LNCaP clone FGC (cell line): ENCODE measurements at regions not wholly inside any gene's neighbourhood (a gene's known extent, or its start where the extent isn't known, plus 50 kb on each side); places are given as distances from the start of the nearest gene placed in this dataset.

Experiments used
- DNase-seq: peaks from one replicate; pipeline ENCODE4 v3.0.0-alpha.2; 2011; ENCODE audit warnings: low read depth
- H3K4me3 ChIP-seq: 2 replicates; pipeline ENCODE4 v1.5.1; 2011; ENCODE audit warnings: mild to moderate bottlenecking, low read depth, low read length, control low read depth
- TF ChIP-seq, protein P1 (sequence below): IDR thresholded peaks from 2 replicates; pipeline ENCODE4 v1.5.1; 2012; ENCODE audit warnings: mild to moderate bottlenecking; ENCODE audit not compliant: control insufficient read depth, insufficient read depth; ENCODE audit errors: extremely low read depth

DNA sequence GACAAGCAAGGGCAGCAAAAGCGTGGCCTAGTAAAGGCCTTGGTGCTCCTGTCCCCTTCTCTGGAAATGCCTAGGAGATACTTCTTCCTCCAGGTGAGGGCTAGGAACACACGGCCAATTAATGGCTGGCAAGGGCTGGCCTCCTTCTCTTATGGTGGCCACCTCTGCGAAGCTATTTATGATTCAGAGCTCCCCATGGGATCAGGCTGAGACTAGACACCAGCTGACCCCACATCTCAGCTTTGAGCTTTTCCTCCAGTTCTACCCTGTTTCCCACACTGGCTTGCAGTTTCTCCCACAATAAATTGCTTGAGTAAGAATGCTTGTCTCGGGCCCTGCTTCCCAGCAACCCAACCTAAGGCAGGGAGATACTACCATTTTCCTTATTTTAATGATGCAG lies 53.7 kb downstream of the CAMK2N1 start:
- DNase-seq = no peak
- TF ChIP-seq, protein P1, sequence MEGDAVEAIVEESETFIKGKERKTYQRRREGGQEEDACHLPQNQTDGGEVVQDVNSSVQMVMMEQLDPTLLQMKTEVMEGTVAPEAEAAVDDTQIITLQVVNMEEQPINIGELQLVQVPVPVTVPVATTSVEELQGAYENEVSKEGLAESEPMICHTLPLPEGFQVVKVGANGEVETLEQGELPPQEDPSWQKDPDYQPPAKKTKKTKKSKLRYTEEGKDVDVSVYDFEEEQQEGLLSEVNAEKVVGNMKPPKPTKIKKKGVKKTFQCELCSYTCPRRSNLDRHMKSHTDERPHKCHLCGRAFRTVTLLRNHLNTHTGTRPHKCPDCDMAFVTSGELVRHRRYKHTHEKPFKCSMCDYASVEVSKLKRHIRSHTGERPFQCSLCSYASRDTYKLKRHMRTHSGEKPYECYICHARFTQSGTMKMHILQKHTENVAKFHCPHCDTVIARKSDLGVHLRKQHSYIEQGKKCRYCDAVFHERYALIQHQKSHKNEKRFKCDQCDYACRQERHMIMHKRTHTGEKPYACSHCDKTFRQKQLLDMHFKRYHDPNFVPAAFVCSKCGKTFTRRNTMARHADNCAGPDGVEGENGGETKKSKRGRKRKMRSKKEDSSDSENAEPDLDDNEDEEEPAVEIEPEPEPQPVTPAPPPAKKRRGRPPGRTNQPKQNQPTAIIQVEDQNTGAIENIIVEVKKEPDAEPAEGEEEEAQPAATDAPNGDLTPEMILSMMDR = no peak
- H3K4me3 ChIP-seq = no peak overlapping the region

DNA sequence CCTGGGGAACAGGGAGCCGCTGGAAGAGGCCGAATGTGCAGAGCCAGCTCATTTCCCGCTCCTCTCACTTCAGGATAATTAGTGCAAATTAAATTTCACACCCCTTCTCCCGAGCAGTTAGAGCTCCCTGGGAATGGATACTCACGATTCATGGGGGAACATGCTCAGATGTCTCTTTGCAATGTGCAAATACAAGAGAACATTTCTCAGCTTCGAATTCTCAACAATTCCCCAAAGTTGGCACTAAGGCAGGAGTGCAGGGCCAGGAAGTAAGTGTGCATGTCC lies 54.9 kb downstream of the CAMK2N1 start:
- no peak for DNase-seq

DNA sequence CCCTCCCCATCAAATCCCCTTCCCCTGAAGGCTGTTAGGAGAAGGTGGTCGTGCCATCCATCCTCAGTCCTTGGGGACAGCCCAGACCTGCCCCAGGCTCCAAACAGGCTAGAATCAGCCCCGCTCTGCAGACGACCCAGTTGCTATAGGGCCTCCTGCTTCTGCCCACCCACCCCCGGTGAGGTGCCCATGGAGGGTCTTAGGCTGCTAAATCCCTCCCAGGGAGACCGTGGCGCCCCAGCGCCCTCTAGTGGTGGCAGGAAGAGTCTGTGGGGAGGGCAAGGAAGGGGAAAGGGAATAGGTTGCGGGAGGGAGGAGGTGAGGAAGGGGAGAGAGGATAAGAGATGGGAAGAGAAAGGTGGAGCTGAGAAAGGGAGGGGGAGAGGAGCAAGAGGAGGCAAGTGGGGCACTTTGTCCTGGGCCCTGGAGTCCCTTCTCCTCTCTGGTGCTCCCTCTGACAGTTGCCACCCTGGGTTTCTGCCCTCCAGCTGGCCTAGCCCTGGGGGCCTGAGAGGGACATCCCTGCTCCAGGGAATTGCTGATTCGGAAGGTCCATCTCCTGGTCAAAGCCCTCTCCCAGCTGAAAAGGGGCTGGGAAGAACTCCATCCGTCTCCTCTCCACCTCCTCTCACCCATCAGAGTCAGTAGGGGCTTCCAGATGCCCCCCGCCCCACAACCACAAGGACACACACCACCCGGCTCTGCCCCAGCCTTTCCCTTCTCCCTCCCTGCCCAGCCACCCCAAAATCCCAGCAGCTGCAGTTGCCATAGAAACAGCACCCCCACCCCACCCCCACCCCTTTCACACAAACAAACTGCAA lies 55.4 kb downstream of the CAMK2N1 start:
- no peak overlapping the region for H3K4me3 ChIP-seq
- TF ChIP-seq, protein P1 = peak; percentile 48
- DNase-seq = no peak

More for the DNA sequence above, 54.9 kb downstream of the CAMK2N1 start:
- no peak overlapping the region for H3K4me3 ChIP-seq
- TF ChIP-seq, protein P1 = no peak

DNA sequence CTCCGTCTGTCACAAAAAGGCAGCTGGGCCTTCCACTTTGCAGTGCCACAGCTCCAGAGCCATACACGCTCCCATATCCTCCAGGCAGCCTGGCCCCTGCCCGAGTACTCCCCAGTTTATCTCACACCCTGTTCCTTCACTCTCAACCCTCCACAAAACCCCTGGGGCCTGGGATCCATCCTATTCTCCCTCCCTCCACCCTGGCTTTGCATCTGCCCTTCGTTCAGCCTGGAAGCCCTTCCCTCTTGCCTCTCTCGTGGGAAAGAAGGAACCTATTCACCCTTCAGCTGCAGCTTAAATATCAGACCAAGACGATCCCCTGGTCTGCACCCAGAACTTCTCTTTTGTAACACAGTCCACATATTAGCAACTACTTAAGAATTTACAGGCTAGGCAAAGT lies 56.7 kb downstream of the CAMK2N1 start:
- no peak for DNase-seq
- H3K4me3 ChIP-seq = no peak overlapping the region
- TF ChIP-seq, protein P1 = no peak

DNA sequence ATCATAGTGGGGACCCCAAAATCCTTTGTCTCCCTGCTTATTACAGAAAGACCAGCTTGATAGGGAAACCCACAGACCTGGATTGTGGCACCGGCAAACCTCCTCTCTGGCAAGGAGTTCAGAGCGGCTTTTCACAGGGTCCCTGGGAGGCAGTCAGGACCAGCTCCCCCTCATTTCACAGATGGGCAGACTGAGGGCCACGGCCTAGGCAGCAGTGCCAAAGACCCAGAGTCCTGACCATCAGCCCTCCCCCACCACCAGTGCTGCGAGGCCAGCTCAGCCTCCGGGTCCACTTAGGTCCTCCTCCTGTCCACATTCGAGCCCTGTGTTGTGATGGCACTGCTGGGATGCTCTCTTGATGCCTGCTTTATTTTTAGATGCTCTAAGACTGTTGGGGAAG lies 57.2 kb downstream of the CAMK2N1 start:
- DNase-seq = no peak
- TF ChIP-seq, protein P1 = no peak

DNA sequence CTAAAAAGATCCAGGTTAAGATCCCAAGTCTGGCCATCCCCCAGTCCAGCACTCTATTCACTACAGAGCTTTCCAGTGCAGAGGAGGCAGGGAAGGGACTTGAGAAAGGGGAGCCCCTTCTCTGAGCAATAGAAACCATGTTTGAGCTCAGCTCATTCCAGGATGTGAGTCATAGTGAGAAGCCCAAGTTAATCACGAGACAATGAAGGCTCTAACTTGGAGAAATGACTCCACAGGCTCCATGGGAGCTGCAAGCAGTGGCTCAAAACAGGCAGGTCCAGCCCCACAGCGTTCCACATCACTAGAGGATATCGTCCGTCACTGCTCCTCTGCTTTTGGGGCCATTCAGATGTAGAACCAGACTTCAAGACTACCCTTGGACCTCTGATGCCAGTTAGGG lies 59.1 kb downstream of the CAMK2N1 start:
- TF ChIP-seq, protein P1 = no peak
- no peak overlapping the region for H3K4me3 ChIP-seq
- DNase-seq = no peak

More for the DNA sequence above, 57.2 kb downstream of the CAMK2N1 start:
- H3K4me3 ChIP-seq = no peak overlapping the region

DNA sequence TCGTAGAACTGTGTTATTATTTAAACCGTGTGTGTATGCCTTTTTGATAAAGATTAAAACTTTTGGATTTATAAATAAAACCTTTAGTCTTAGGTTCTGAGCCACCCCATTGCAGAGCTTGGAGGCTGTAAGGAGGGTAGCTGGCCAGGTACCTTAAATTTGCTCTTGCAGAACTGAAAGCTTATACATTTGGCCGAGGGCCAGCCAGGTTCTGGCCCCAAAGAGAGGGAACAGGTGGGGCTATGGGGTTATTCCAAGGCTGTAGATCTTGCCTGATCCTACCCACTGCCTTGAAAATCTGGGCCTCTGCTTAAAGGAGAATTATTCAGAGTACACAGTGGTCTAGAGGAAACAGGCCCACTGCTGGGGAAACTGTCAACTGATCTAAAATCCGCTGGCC lies 59.6 kb downstream of the CAMK2N1 start:
- H3K4me3 ChIP-seq = no peak overlapping the region
- TF ChIP-seq, protein P1 = no peak
- no peak for DNase-seq
